PC-3 (cell line): ENCODE measurements at regions not wholly inside any gene's neighbourhood (a gene's known extent, or its start where the extent isn't known, plus 50 kb on each side); places are given as distances from the start of the nearest gene placed in this dataset.
A peak's percentile ranks its signal among the peaks of the same experiment; 100 is the strongest.
"Not testable (repeated sequence)": the region's sequence is repeated elsewhere in the genome, so short reads cannot be mapped to it uniquely, and the experiment has no call there.

ENCODE experiments used
- ATAC-seq: fragments of 200-7000 bp; cut with Tn5 transposase; 2 replicates; pipeline ENCODE4 v1.9.1; 2020; ENCODE audit warnings: mild to moderate bottlenecking, moderate library complexity
- BruUV-seq: library from RNA; stranded (reverse); fragments of 400-500 nt; replicated peaks from 2 replicates; lab custom pipeline; 2021; lab: Mats Ljungman, UMichigan
- CTCF ChIA-PET: fragments of 300-600 bp; sonication (Branson Sonifier 250); formaldehyde crosslinking; loops from one replicate; lab custom pipeline; 2022; ENCODE audit warnings: antibody characterized with exemption; lab: Charles Lee
- POLR2A ChIA-PET: fragments of 300-600 bp; sonication (Branson Sonifier 250); formaldehyde crosslinking; loops from one replicate; lab custom pipeline; 2022; ENCODE audit warnings: antibody characterized with exemption; ENCODE audit not compliant: unreplicated experiment; lab: Charles Lee
- DNase-seq: peaks from one replicate; pipeline ENCODE4 v3.0.0-alpha.2; 2015
- H2AFZ ChIP-seq: fragments of 300-600 bp; sonication (generic); 2 replicates; pipeline ENCODE4 v1.6.0; 2016; ENCODE audit warnings: antibody characterized with exemption, low read length
- H3F3A ChIP-seq: fragments of 300-600 bp; sonication (generic); one replicate; pipeline ENCODE4 v1.6.0; 2017; ENCODE audit warnings: antibody characterized with exemption, low read length, control low read depth, mild to moderate bottlenecking; ENCODE audit not compliant: unreplicated experiment
- H3K27ac ChIP-seq: fragments of 300-600 bp; sonication (generic); 2 replicates; pipeline ENCODE4 v1.5.1; 2016; ENCODE audit warnings: mild to moderate bottlenecking, low read length
- H3K27me3 ChIP-seq: fragments of 300-600 bp; sonication (generic); 2 replicates; pipeline ENCODE4 v1.6.1; 2016; ENCODE audit warnings: low read length, mixed read lengths
- H3K36me3 ChIP-seq: fragments of 300-600 bp; sonication (generic); 2 replicates; pipeline ENCODE4 v1.6.1; 2016; ENCODE audit warnings: low read depth, mixed run types, low read length, mixed read lengths
- H3K4me1 ChIP-seq: fragments of 300-600 bp; sonication (generic); 2 replicates; pipeline ENCODE4 v1.5.1; 2016; ENCODE audit warnings: low read length; ENCODE audit not compliant: insufficient read depth
- H3K4me2 ChIP-seq: fragments of 300-600 bp; sonication (generic); 2 replicates; pipeline ENCODE4 v1.6.0; 2016; ENCODE audit warnings: low read length
- H3K4me3 ChIP-seq: fragments of 300-600 bp; sonication (generic); 2 replicates; pipeline ENCODE4 v1.5.1; 2016; ENCODE audit warnings: mild to moderate bottlenecking, low read length, mixed read lengths
- H3K79me2 ChIP-seq: fragments of 300-600 bp; sonication (generic); 2 replicates; pipeline ENCODE4 v1.6.1; 2017; ENCODE audit warnings: low read length, mixed read lengths
- H3K9ac ChIP-seq: fragments of 300-600 bp; sonication (generic); 2 replicates; pipeline ENCODE4 v1.6.0; 2016; ENCODE audit warnings: mild to moderate bottlenecking, low read length
- H3K9me2 ChIP-seq: fragments of 300-600 bp; sonication (generic); replicated peaks from 2 replicates; pipeline ENCODE4 v1.6.1; 2016; ENCODE audit warnings: mixed run types, low read length, mixed read lengths
- H3K9me3 ChIP-seq: fragments of 300-600 bp; sonication (generic); 2 replicates; pipeline ENCODE4 v1.6.1; 2016; ENCODE audit warnings: low read length, mixed read lengths
- H4K20me1 ChIP-seq: fragments of 300-600 bp; sonication (generic); 2 replicates; pipeline ENCODE4 v1.6.1; 2016; ENCODE audit warnings: low read length, mixed read lengths
- CTCF ChIP-seq: fragments of 300-600 bp; sonication (generic); conservative IDR thresholded peaks from 2 replicates; pipeline ENCODE4 v1.5.1; 2017; ENCODE audit warnings: antibody characterized with exemption, low read depth, mild to moderate bottlenecking, low read length
- EZH2 ChIP-seq: fragments of 300-600 bp; sonication (generic); IDR thresholded peaks from one replicate; pipeline ENCODE4 v1.6.1; 2017; ENCODE audit warnings: antibody characterized with exemption, mild to moderate bottlenecking, low read length; ENCODE audit not compliant: unreplicated experiment
- EZH2phosphoT487 ChIP-seq: fragments of 300-600 bp; sonication (generic); IDR thresholded peaks from 2 replicates; pipeline ENCODE4 v1.6.1; 2018; ENCODE audit warnings: mild to moderate bottlenecking, antibody characterized with exemption, low read length, borderline replicate concordance
- intact Hi-C: fragments of 100-400 bp; cut with micrococcal nuclease; formaldehyde crosslinking; loops from 2 replicates; pipeline ENCODE4 v1.9.0; 2023

GRCh38 chrX:536616-537015, 94.0 kb upstream of the SHOX start:
- no peak overlapping the region for H3K27ac ChIP-seq
- no peaks in the 10 kb centered on the region for H3K9me2 ChIP-seq
- ChIA-PET POLR2A (no interaction called here), CTCF (no interaction called here)
- no peaks in the 10 kb centered on the region for H3K79me2 ChIP-seq
- no peak for DNase-seq
- ATAC-seq = no peak
- no peak overlapping the region for H3K9ac ChIP-seq
- no peaks in the 10 kb centered on the region for H3K36me3 ChIP-seq
- no peaks in the 10 kb centered on the region for H3K4me1 ChIP-seq
- TF ChIP-seq CTCF (no peak), EZH2 (no peak), EZH2phosphoT487 (no peak)
- H2AFZ ChIP-seq = no peak overlapping the region
- no TSS peak for BruUV-seq
- no peaks in the 10 kb centered on the region for H3F3A ChIP-seq
- no peak overlapping the region for H3K4me2 ChIP-seq
- no peaks in the 10 kb centered on the region for H3K9me3 ChIP-seq
- intact Hi-C loops = no loop called here
- H3K4me3 ChIP-seq = no peak overlapping the region
- no peaks in the 10 kb centered on the region for H3K27me3 ChIP-seq
- H4K20me1 ChIP-seq = no peaks in the 10 kb centered on the region

GRCh38 chrX:537151-537550, 93.4 kb upstream of the SHOX start:
- Histone ChIP-seq H3K4me3 (no peak overlapping the region), H3K9me2 (no peaks in the 10 kb centered on the region), H3K79me2 (no peaks in the 10 kb centered on the region), H3K4me2 (no peak overlapping the region), H3K9ac (no peak overlapping the region), H3K27me3 (no peaks in the 10 kb centered on the region), H3F3A (no peaks in the 10 kb centered on the region), H4K20me1 (no peaks in the 10 kb centered on the region), H3K27ac (no peak overlapping the region), H3K36me3 (no peaks in the 10 kb centered on the region), H3K9me3 (no peaks in the 10 kb centered on the region), H2AFZ (no peak overlapping the region), H3K4me1 (no peaks in the 10 kb centered on the region)
- intact Hi-C loops = no loop called here
- ATAC-seq = no peak
- TF ChIP-seq EZH2 (no peak), EZH2phosphoT487 (no peak), CTCF (no peak)
- no TSS peak for BruUV-seq
- ChIA-PET POLR2A (no interaction called here), CTCF (no interaction called here)
- no peak for DNase-seq

- H3K9me3 ChIP-seq = no peaks in the 10 kb centered on the region
- H3K27me3 ChIP-seq = no peaks in the 10 kb centered on the region
- H3K9me2 ChIP-seq = no peaks in the 10 kb centered on the region
- no peak for ATAC-seq
- TF ChIP-seq CTCF = no peak
- no peak for TF ChIP-seq EZH2
- TF ChIP-seq EZH2phosphoT487 = no peak
- H2AFZ ChIP-seq = no peak overlapping the region
- no peaks in the 10 kb centered on the region for H3K4me1 ChIP-seq
- H3K4me2 ChIP-seq = no peak overlapping the region
- intact Hi-C loops = no loop called here
- ChIA-PET CTCF (no interaction called here), POLR2A (no interaction called here)
- H3K36me3 ChIP-seq = no peaks in the 10 kb centered on the region
- no peak overlapping the region for H3K27ac ChIP-seq
- peak; percentile 68 for DNase-seq
- H3K4me3 ChIP-seq = no peak overlapping the region
- H4K20me1 ChIP-seq = no peaks in the 10 kb centered on the region
- H3F3A ChIP-seq = no peaks in the 10 kb centered on the region
- H3K9ac ChIP-seq = no peak overlapping the region
- H3K79me2 ChIP-seq = no peaks in the 10 kb centered on the region
- no TSS peak for BruUV-seq
These were observed 92.3 kb upstream of the SHOX start for GRCh38 chrX:538311-538710.

DNA sequence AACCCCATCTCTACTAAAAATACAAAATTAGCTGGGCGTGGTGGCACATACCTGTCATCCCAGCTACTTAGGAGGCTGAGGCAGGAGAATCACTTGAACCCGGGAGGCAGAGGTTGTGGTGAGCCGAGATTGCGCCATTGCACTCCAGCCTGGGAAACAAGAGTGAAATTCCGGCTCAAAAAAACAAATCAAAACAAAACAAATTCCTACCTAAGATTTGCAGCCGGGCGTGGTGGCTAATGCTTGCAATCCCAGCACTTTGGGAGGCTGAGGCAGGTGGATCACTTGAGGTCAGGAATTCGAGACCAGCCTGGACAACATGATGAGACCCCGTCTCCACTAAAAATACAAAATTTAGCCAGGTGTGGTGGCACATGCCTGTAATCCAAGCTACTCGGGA, 89.6 kb upstream of the SHOX start:
- H3K36me3 ChIP-seq, H3K4me3 ChIP-seq, DNase-seq, H3K27me3 ChIP-seq, H3K4me1 ChIP-seq, H3K4me2 ChIP-seq, CTCF ChIA-PET, H3K9me3 ChIP-seq, BruUV-seq, ATAC-seq, H4K20me1 ChIP-seq, H3K79me2 ChIP-seq, intact Hi-C loops, H3K27ac ChIP-seq, H3F3A ChIP-seq, H3K9ac ChIP-seq, H3K9me2 ChIP-seq, H2AFZ ChIP-seq, POLR2A ChIA-PET: not testable (repeated sequence)
